ENCODE measurements at regions not wholly inside any gene's neighbourhood (a gene's known extent, or its start where the extent isn't known, plus 50 kb on each side); places are given as distances from the start of the nearest gene placed in this dataset.

GRCh38 chr2:66127656-66128055, 307.3 kb upstream of the MEIS1 start:
- Histone ChIP-seq H3K27ac (no peak overlapping the region), H3K4me1 (replicated peaks in 1 of 2) (peaks cover 8 to 11% of the 10 kb centered on the region in 2 donors), H3K4me3 (no peak overlapping the region)
- WGBS, 10 experiments = 84 to 100% (median 98%) methylated on average over 1 to 6 of the region's 6 CpGs; no CpG with 5 or more reads in 4 of the 10 experiments
- in situ Hi-C loops (cut with MboI; ENCODE audit: low pct_unique_long_range_greater_than_20kb in 2 of 9, low sequenced_read_pairs in 9 of 9, unreplicated experiment in 9 of 9) = no loop called here
- ATAC-seq (replicated peaks in 6 of 8) = no peak

- in situ Hi-C loops (cut with MboI; ENCODE audit: low pct_unique_long_range_greater_than_20kb in 2 of 9, low sequenced_read_pairs in 9 of 9, unreplicated experiment in 9 of 9) = no loop called here
- Histone ChIP-seq H3K4me1 (replicated peaks in 1 of 2) (peaks cover 11% of the 10 kb centered on the region in 2 donors), H3K4me3 (no peak overlapping the region), H3K27ac (no peak overlapping the region)
- 7 to 100% (median 85%) methylated on average over 1 to 5 of the region's 5 CpGs; no CpG with 5 or more reads in 2 of the 10 experiments for WGBS, 10 experiments
- ATAC-seq (replicated peaks in 6 of 8) = no peak
These were observed 307.9 kb upstream of the MEIS1 start for GRCh38 chr2:66127061-66127460.

- ATAC-seq (replicated peaks in 6 of 8) = peak in 3 of 8 experiments; percentile 20 to 56 (median 26)
- Histone ChIP-seq H3K27ac (no peak overlapping the region), H3K4me1 (replicated peaks in 1 of 2) (peaks cover 11% of the 10 kb centered on the region in 2 donors), H3K4me3 (no peak overlapping the region)
- WGBS, 10 experiments = 0 to 61% (median 13%) methylated on average over 1 to 5 of the region's 5 CpGs; no CpG with 5 or more reads in 3 of the 10 experiments
- in situ Hi-C loops (cut with MboI; ENCODE audit: low pct_unique_long_range_greater_than_20kb in 2 of 9, low sequenced_read_pairs in 9 of 9, unreplicated experiment in 9 of 9) = no loop called here
These were observed 309.0 kb upstream of the MEIS1 start for GRCh38 chr2:66125951-66126350.

GRCh38 chr2:66122516-66122915, 312.4 kb upstream of the MEIS1 start:
- Histone ChIP-seq H3K4me1 (replicated peaks in 1 of 2) (peaks cover 11% of the 10 kb centered on the region in 2 donors), H3K27ac (no peak overlapping the region), H3K4me3 (no peak overlapping the region)
- ATAC-seq (replicated peaks in 6 of 8) = no peak
- in situ Hi-C loops (cut with MboI; ENCODE audit: low pct_unique_long_range_greater_than_20kb in 2 of 9, low sequenced_read_pairs in 9 of 9, unreplicated experiment in 9 of 9) = no loop called here
- WGBS, 10 experiments = 0 to 100% (median 72%) methylated on average over 1 to 2 of the region's 2 CpGs

- 0 to 100% (median 81%) methylated on average over 1 to 3 of the region's 3 CpGs; no CpG with 5 or more reads in 1 of the 10 experiments for WGBS, 10 experiments
- no peak overlapping the region for H3K4me3 ChIP-seq
- in situ Hi-C loops (cut with MboI; ENCODE audit: low pct_unique_long_range_greater_than_20kb in 2 of 9, low sequenced_read_pairs in 9 of 9, unreplicated experiment in 9 of 9) = no loop called here
- no peak overlapping the region for H3K27ac ChIP-seq
- no peak for ATAC-seq (replicated peaks in 6 of 8)
- H3K4me1 ChIP-seq (replicated peaks in 1 of 2) = peaks cover 11% of the 10 kb centered on the region in 2 donors
These were observed 313.0 kb upstream of the MEIS1 start for GRCh38 chr2:66121946-66122345.

- WGBS, 10 experiments = 0 to 100% (median 89%) methylated on average over 1 to 2 of the region's 2 CpGs; no CpG with 5 or more reads in 3 of the 10 experiments
- Histone ChIP-seq H3K4me3 (no peak overlapping the region), H3K27ac (no peak overlapping the region), H3K4me1 (replicated peaks in 1 of 2) (peaks cover 32 to 37% of the 10 kb centered on the region in 2 donors)
- ATAC-seq (replicated peaks in 6 of 8) = no peak
- in situ Hi-C loops (cut with MboI; ENCODE audit: low pct_unique_long_range_greater_than_20kb in 2 of 9, low sequenced_read_pairs in 9 of 9, unreplicated experiment in 9 of 9) = no loop called here
These were observed 320.8 kb upstream of the MEIS1 start for GRCh38 chr2:66113988-66114625.

- Histone ChIP-seq H3K4me1 (replicated peaks in 1 of 2) (peaks cover 32 to 41% of the 10 kb centered on the region in 2 donors), H3K27ac (no peak overlapping the region), H3K4me3 (no peak overlapping the region)
- 3 to 100% (median 89%) methylated on average over 1 to 7 of the region's 7 CpGs for WGBS, 10 experiments
- in situ Hi-C loops (cut with MboI; ENCODE audit: low pct_unique_long_range_greater_than_20kb in 2 of 9, low sequenced_read_pairs in 9 of 9, unreplicated experiment in 9 of 9) = no loop called here
- no peak for ATAC-seq (replicated peaks in 6 of 8)
These were observed 323.2 kb upstream of the MEIS1 start for GRCh38 chr2:66111706-66112105.

- WGBS, 10 experiments = 0 to 100% (median 54%) methylated on average over 1 to 2 of the region's 2 CpGs; no CpG with 5 or more reads in 2 of the 10 experiments
- in situ Hi-C loops (cut with MboI; ENCODE audit: low pct_unique_long_range_greater_than_20kb in 2 of 9, low sequenced_read_pairs in 9 of 9, unreplicated experiment in 9 of 9) = no loop called here
- H3K27ac ChIP-seq = no peak overlapping the region
- H3K4me3 ChIP-seq = no peak overlapping the region
- peak in 7 of 8 experiments; percentile 42 to 75 (median 54) for ATAC-seq (replicated peaks in 6 of 8)
- peaks cover 32 to 41% of the 10 kb centered on the region in 2 donors for H3K4me1 ChIP-seq (replicated peaks in 1 of 2)
These were observed 324.3 kb upstream of the MEIS1 start for GRCh38 chr2:66110608-66111007.

GRCh38 chr2:66110086-66110485, 324.8 kb upstream of the MEIS1 start:
- H3K27ac ChIP-seq = no peak overlapping the region
- H3K4me3 ChIP-seq = no peak overlapping the region
- WGBS, 10 experiments = 0 to 100% (median 60%) methylated on average over 1 to 2 of the region's 2 CpGs; no CpG with 5 or more reads in 3 of the 10 experiments
- ATAC-seq (replicated peaks in 6 of 8) = peak in 5 of 8 experiments; percentile 33 to 71 (median 53)
- in situ Hi-C loops (cut with MboI; ENCODE audit: low pct_unique_long_range_greater_than_20kb in 2 of 9, low sequenced_read_pairs in 9 of 9, unreplicated experiment in 9 of 9) = no loop called here
- H3K4me1 ChIP-seq (replicated peaks in 1 of 2) = peaks cover 31 to 41% of the 10 kb centered on the region in 2 donors

- Histone ChIP-seq H3K27ac (no peak overlapping the region), H3K4me1 (replicated peaks in 1 of 2) (peaks cover 25 to 34% of the 10 kb centered on the region in 2 donors), H3K4me3 (no peak overlapping the region)
- no peak for ATAC-seq (replicated peaks in 6 of 8)
- in situ Hi-C loops (cut with MboI; ENCODE audit: low pct_unique_long_range_greater_than_20kb in 2 of 9, low sequenced_read_pairs in 9 of 9, unreplicated experiment in 9 of 9) = no loop called here
- WGBS, 10 experiments = 7 to 85% (median 47%) methylated on average over 1 to 2 of the region's 2 CpGs; no CpG with 5 or more reads in 4 of the 10 experiments
These were observed 325.5 kb upstream of the MEIS1 start for GRCh38 chr2:66109419-66109818.

- peaks cover 9 to 13% of the 10 kb centered on the region in 2 donors for H3K4me1 ChIP-seq (replicated peaks in 1 of 2)
- no peak for ATAC-seq (replicated peaks in 6 of 8)
- no peak overlapping the region for H3K27ac ChIP-seq
- in situ Hi-C loops (cut with MboI; ENCODE audit: low pct_unique_long_range_greater_than_20kb in 2 of 9, low sequenced_read_pairs in 9 of 9, unreplicated experiment in 9 of 9) = no loop called here
- 0 to 88% (median 68%) methylated on average over 1 to 5 of the region's 5 CpGs; no CpG with 5 or more reads in 1 of the 10 experiments for WGBS, 10 experiments
- H3K4me3 ChIP-seq = no peak overlapping the region
These were observed 329.7 kb upstream of the MEIS1 start for GRCh38 chr2:66105066-66105753.

GRCh38 chr2:66103581-66103980, 331.3 kb upstream of the MEIS1 start:
- Histone ChIP-seq H3K4me1 (replicated peaks in 1 of 2) (peaks cover 0 to 4% of the 10 kb centered on the region in 2 donors), H3K4me3 (no peak overlapping the region), H3K27ac (no peak overlapping the region)
- 13 to 87% (median 50%) methylated on average over 1 to 3 of the region's 3 CpGs; no CpG with 5 or more reads in 1 of the 10 experiments for WGBS, 10 experiments
- no peak for ATAC-seq (replicated peaks in 6 of 8)
- in situ Hi-C loops (cut with MboI; ENCODE audit: low pct_unique_long_range_greater_than_20kb in 2 of 9, low sequenced_read_pairs in 9 of 9, unreplicated experiment in 9 of 9) = no loop called here

GRCh38 chr2:66101206-66101605, 333.7 kb upstream of the MEIS1 start:
- Histone ChIP-seq H3K4me3 (no peak overlapping the region), H3K27ac (no peak overlapping the region), H3K4me1 (replicated peaks in 1 of 2) (no peaks in the 10 kb centered on the region)
- in situ Hi-C loops (cut with MboI; ENCODE audit: low pct_unique_long_range_greater_than_20kb in 2 of 9, low sequenced_read_pairs in 9 of 9, unreplicated experiment in 9 of 9) = no loop called here
- WGBS, 10 experiments = 0 to 100% (median 88%) methylated on average over 1 of the region's 1 CpG; no CpG with 5 or more reads in 3 of the 10 experiments
- no peak for ATAC-seq (replicated peaks in 6 of 8)

Data from motor neuron (in vitro differentiated cells).